HUES48 (cell line): ENCODE measurements at regions not wholly inside any gene's neighbourhood (a gene's known extent, or its start where the extent isn't known, plus 50 kb on each side); places are given as distances from the start of the nearest gene placed in this dataset.

ENCODE experiments used
- H3K27ac ChIP-seq: one replicate; pipeline ENCODE4 v1.7.0; 2013; ENCODE audit warnings: low read depth, low read length, inconsistent platforms
- H3K27me3 ChIP-seq: 2 replicates; pipeline ENCODE4 v1.6.1; 2013; ENCODE audit warnings: mild to moderate bottlenecking, low read length; ENCODE audit not compliant: control insufficient read depth, insufficient read depth
- H3K36me3 ChIP-seq: 2 replicates; pipeline ENCODE4 v1.6.1; 2013; ENCODE audit warnings: low read length; ENCODE audit not compliant: control insufficient read depth, insufficient read depth
- H3K4me1 ChIP-seq: 2 replicates; pipeline ENCODE4 v1.6.1; 2013; ENCODE audit warnings: mild to moderate bottlenecking, low read length; ENCODE audit not compliant: control insufficient read depth, insufficient read depth
- H3K4me3 ChIP-seq: 2 replicates; pipeline ENCODE4 v1.5.1; 2013; ENCODE audit warnings: mild to moderate bottlenecking, low read depth, low read length
- H3K9ac ChIP-seq: 2 replicates; pipeline ENCODE4 v1.6.1; 2013; ENCODE audit warnings: mild to moderate bottlenecking, low read depth, low read length, moderate library complexity
- H3K9me3 ChIP-seq: 2 replicates; pipeline ENCODE4 v1.6.1; 2013; ENCODE audit warnings: low read length; ENCODE audit not compliant: control insufficient read depth, insufficient read depth

DNA sequence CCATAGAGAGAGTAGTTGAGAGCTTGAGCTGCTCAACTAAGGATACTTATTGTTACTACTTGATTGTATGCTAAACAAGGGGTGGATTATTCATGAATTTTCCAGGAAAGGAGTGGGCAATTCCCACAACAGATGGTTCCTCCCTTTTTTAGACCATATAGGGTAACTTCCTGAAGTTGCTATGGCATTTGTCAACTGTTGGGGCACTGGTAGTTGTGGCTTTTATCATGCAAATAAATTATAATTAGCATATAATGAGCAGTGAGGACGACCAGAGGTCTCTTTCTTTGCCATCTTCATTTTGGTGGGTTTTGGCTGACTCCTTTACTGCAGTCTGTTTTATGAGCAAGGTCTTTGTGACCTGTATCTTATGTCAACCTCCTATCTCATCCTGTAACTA lies 1403.5 kb upstream of the PABPC4L start:
- Histone ChIP-seq H3K4me1 (no peaks in the 10 kb centered on the region), H3K27ac (no peak overlapping the region), H3K9ac (no peak overlapping the region), H3K27me3 (no peaks in the 10 kb centered on the region), H3K36me3 (no peaks in the 10 kb centered on the region), H3K9me3 (peaks cover 13% of the 10 kb centered on the region), H3K4me3 (no peak overlapping the region)

GRCh38 chr4:135604531-135604930 lies 1402.9 kb upstream of the PABPC4L start:
- H3K36me3 ChIP-seq, result no peaks in the 10 kb centered on the region

GRCh38 chr4:135601351-135601750 lies 1399.8 kb upstream of the PABPC4L start:
- Histone ChIP-seq H3K4me1 (no peaks in the 10 kb centered on the region), H3K27me3 (no peaks in the 10 kb centered on the region), H3K9ac (no peak overlapping the region), H3K27ac (no peak overlapping the region), H3K9me3 (peaks cover 44% of the 10 kb centered on the region), H3K36me3 (no peaks in the 10 kb centered on the region), H3K4me3 (no peak overlapping the region)

More at GRCh38 chr4:135604531-135604930, 1402.9 kb upstream of the PABPC4L start:
- H3K27ac ChIP-seq, result no peak overlapping the region
- no peak overlapping the region for H3K9ac ChIP-seq
- no peaks in the 10 kb centered on the region for H3K4me1 ChIP-seq
- H3K9me3 ChIP-seq, result peaks cover 18% of the 10 kb centered on the region
- H3K27me3 ChIP-seq, result no peaks in the 10 kb centered on the region
- no peak overlapping the region for H3K4me3 ChIP-seq

- no peak overlapping the region for H3K27ac ChIP-seq
- no peaks in the 10 kb centered on the region for H3K27me3 ChIP-seq
- no peaks in the 10 kb centered on the region for H3K4me1 ChIP-seq
- peaks cover 50% of the 10 kb centered on the region for H3K9me3 ChIP-seq
- no peak overlapping the region for H3K4me3 ChIP-seq
- no peaks in the 10 kb centered on the region for H3K36me3 ChIP-seq
- H3K9ac ChIP-seq, result no peak overlapping the region
Measured at GRCh38 chr4:135598151-135598550, 1396.6 kb upstream of the PABPC4L start.

- H3K36me3 ChIP-seq, result no peaks in the 10 kb centered on the region
- no peak overlapping the region for H3K4me3 ChIP-seq
- H3K27me3 ChIP-seq, result no peaks in the 10 kb centered on the region
- H3K27ac ChIP-seq, result no peak overlapping the region
- H3K4me1 ChIP-seq, result no peaks in the 10 kb centered on the region
- no peak overlapping the region for H3K9ac ChIP-seq
- H3K9me3 ChIP-seq, result peaks cover 34% of the 10 kb centered on the region
Measured at GRCh38 chr4:135594521-135594920, 1392.9 kb upstream of the PABPC4L start.

- Histone ChIP-seq H3K27me3 (no peaks in the 10 kb centered on the region), H3K9me3 (no peaks in the 10 kb centered on the region), H3K4me3 (no peak overlapping the region), H3K36me3 (no peaks in the 10 kb centered on the region), H3K27ac (no peak overlapping the region), H3K4me1 (peaks cover 7% of the 10 kb centered on the region; the same call in 1 of the 2 replicates), H3K9ac (no peak overlapping the region)
Measured at GRCh38 chr4:135575041-135575440, 1373.5 kb upstream of the PABPC4L start.

DNA sequence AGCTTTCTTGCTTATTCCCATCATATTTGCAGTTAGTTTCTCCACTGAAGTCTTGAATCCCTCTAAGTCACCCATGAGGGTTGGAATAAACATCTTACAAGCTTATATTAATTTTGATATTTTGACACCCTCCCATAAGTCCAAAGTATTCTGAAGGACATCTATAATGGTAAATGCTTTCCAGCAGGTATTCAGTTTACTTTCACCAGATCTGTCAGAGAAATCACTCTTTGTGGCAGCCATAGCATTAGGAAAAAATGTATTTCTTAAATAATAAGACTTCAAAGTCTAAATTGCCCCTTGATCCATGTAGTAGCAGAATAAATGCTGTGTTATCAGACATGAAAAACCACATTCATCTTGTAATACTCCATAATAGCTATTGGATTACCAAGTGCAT lies 1371.7 kb upstream of the PABPC4L start:
- Histone ChIP-seq H3K27ac (no peak overlapping the region), H3K9me3 (no peaks in the 10 kb centered on the region), H3K4me1 (no peaks in the 10 kb centered on the region), H3K27me3 (no peaks in the 10 kb centered on the region), H3K4me3 (no peak overlapping the region), H3K36me3 (no peaks in the 10 kb centered on the region), H3K9ac (no peak overlapping the region)

- Histone ChIP-seq H3K36me3 (no peaks in the 10 kb centered on the region), H3K4me3 (no peak overlapping the region), H3K27ac (no peak overlapping the region), H3K27me3 (no peaks in the 10 kb centered on the region), H3K9ac (no peak overlapping the region), H3K9me3 (no peaks in the 10 kb centered on the region), H3K4me1 (peaks cover 5% of the 10 kb centered on the region; the same call in 1 of the 2 replicates)
Measured at GRCh38 chr4:135564090-135564489, 1362.5 kb upstream of the PABPC4L start.

GRCh38 chr4:135553213-135553612 lies 1351.6 kb upstream of the PABPC4L start:
- H3K27me3 ChIP-seq, result no peaks in the 10 kb centered on the region

GRCh38 chr4:135552131-135552530 lies 1350.5 kb upstream of the PABPC4L start:
- no peaks in the 10 kb centered on the region for H3K9me3 ChIP-seq
- H3K27me3 ChIP-seq, result no peaks in the 10 kb centered on the region
- H3K4me3 ChIP-seq, result no peak overlapping the region
- H3K4me1 ChIP-seq, result no peaks in the 10 kb centered on the region
- no peak overlapping the region for H3K9ac ChIP-seq
- H3K36me3 ChIP-seq, result no peaks in the 10 kb centered on the region
- H3K27ac ChIP-seq, result no peak overlapping the region

More at GRCh38 chr4:135553213-135553612, 1351.6 kb upstream of the PABPC4L start:
- Histone ChIP-seq H3K9ac (no peak overlapping the region), H3K4me3 (no peak overlapping the region), H3K4me1 (no peaks in the 10 kb centered on the region), H3K9me3 (no peaks in the 10 kb centered on the region), H3K27ac (no peak overlapping the region), H3K36me3 (no peaks in the 10 kb centered on the region)

DNA sequence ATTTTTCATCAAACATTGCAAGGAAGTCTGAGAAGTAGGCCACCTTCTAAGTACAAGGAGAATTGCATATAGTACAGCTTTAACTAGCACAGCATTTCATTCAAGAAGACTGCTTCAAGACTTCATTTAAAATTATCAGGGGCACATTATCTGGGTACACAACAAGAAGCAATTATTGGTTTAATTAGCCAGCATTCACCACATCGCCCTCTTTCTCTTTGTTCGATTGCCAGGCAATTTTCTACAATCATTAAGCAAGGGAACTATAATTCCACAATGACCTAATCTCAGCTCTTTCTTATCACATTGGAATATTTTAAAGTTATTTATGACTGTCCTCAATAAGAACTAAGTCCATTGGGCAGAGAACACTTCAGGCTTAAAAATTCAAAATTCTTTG lies 1347.1 kb upstream of the PABPC4L start:
- no peaks in the 10 kb centered on the region for H3K9me3 ChIP-seq
- H3K27ac ChIP-seq, result no peak overlapping the region
- no peaks in the 10 kb centered on the region for H3K36me3 ChIP-seq
- no peaks in the 10 kb centered on the region for H3K4me1 ChIP-seq
- no peak overlapping the region for H3K4me3 ChIP-seq
- H3K27me3 ChIP-seq, result no peaks in the 10 kb centered on the region
- no peak overlapping the region for H3K9ac ChIP-seq
